ENCODE measurements at regions not wholly inside any gene's neighbourhood (a gene's known extent, or its start where the extent isn't known, plus 50 kb on each side); places are given as distances from the start of the nearest gene placed in this dataset.

- Histone ChIP-seq H3K36me3 (ENCODE audit: low read depth, low read length) (no peaks in the 10 kb centered on the region), H3K9me2 (replicated peaks; ENCODE audit: low read length) (no peaks in the 10 kb centered on the region), H3K9me3 (ENCODE audit: low read length) (no peaks in the 10 kb centered on the region), H3F3A (ENCODE audit: low read length, unreplicated experiment) (no peaks in the 10 kb centered on the region), H2AFZ (ENCODE audit: low read length) (no peak overlapping the region), H3K27me3 (ENCODE audit: low read length) (no peaks in the 10 kb centered on the region), H3K4me3 (ENCODE audit: low read length) (no peak overlapping the region), H3K27ac (ENCODE audit: low read length) (no peak overlapping the region), H3K4me2 (ENCODE audit: low read length) (no peak overlapping the region), H3K79me2 (ENCODE audit: low read length) (no peaks in the 10 kb centered on the region), H3K4me1 (ENCODE audit: insufficient read depth, low read length) (peaks cover 21% of the 10 kb centered on the region), H4K20me1 (ENCODE audit: low read length) (no peaks in the 10 kb centered on the region), H3K9ac (ENCODE audit: low read length) (no peak overlapping the region)
- ChIA-PET POLR2A (ENCODE audit: unreplicated experiment) (no interaction called here), CTCF (no interaction called here)
- DNase-seq (no peak), ATAC-seq (no peak)
- no TSS peak for BruUV-seq (replicated peaks)
- intact Hi-C loops (cut with micrococcal nuclease), result no loop called here
- TF ChIP-seq EZH2 (IDR thresholded peaks at IDR 0.05; ENCODE audit: low read length, unreplicated experiment) (no peak), CTCF (conservative IDR thresholded peaks at IDR 0.05; ENCODE audit: low read depth, low read length) (no peak), EZH2phosphoT487 (IDR thresholded peaks at IDR 0.05; ENCODE audit: borderline replicate concordance, low read length) (no peak)
Measured at GRCh38 chr1:14362331-14362730, 236.2 kb upstream of the KAZN start.

GRCh38 chr1:14363036-14363590 is 235.4 kb upstream of the KAZN start:
- H3K4me1 ChIP-seq (ENCODE audit: insufficient read depth, low read length), result peaks cover 21% of the 10 kb centered on the region
- POLR2A ChIA-PET (ENCODE audit: unreplicated experiment), result no interaction called here

More at GRCh38 chr1:14363036-14363590, 235.4 kb upstream of the KAZN start:
- Histone ChIP-seq H3K79me2 (ENCODE audit: low read length) (no peaks in the 10 kb centered on the region), H3K9me3 (ENCODE audit: low read length) (no peaks in the 10 kb centered on the region), H3K27ac (ENCODE audit: low read length) (no peak overlapping the region), H3K9me2 (replicated peaks; ENCODE audit: low read length) (no peaks in the 10 kb centered on the region), H3K27me3 (ENCODE audit: low read length) (no peaks in the 10 kb centered on the region), H4K20me1 (ENCODE audit: low read length) (no peaks in the 10 kb centered on the region), H3F3A (ENCODE audit: low read length, unreplicated experiment) (no peaks in the 10 kb centered on the region), H2AFZ (ENCODE audit: low read length) (no peak overlapping the region), H3K4me3 (ENCODE audit: low read length) (no peak overlapping the region), H3K4me2 (ENCODE audit: low read length) (no peak overlapping the region), H3K9ac (ENCODE audit: low read length) (no peak overlapping the region), H3K36me3 (ENCODE audit: low read depth, low read length) (no peaks in the 10 kb centered on the region)
- intact Hi-C loops (cut with micrococcal nuclease), result no loop called here
- CTCF ChIA-PET, result no interaction called here
- ATAC-seq, result no peak
- no peak for DNase-seq
- no peak for TF ChIP-seq EZH2 (IDR thresholded peaks at IDR 0.05; ENCODE audit: low read length, unreplicated experiment)
- TF ChIP-seq CTCF (conservative IDR thresholded peaks at IDR 0.05; ENCODE audit: low read depth, low read length), result no peak
- no peak for TF ChIP-seq EZH2phosphoT487 (IDR thresholded peaks at IDR 0.05; ENCODE audit: borderline replicate concordance, low read length)
- BruUV-seq (replicated peaks), result no TSS peak
